Keratinocyte (primary cell): ENCODE measurements at regions not wholly inside any gene's neighbourhood (a gene's known extent, or its start where the extent isn't known, plus 50 kb on each side); places are given as distances from the start of the nearest gene placed in this dataset.

Experiments used
- DNase-seq: peaks from one replicate; pipeline ENCODE4 v3.0.0-alpha.2; 2011; ENCODE audit warnings: low read depth, missing footprints, low spot score
- FAIRE-seq: peaks from 2 replicates; lab custom pipeline; 2011; peaks lifted over from hg19 to GRCh38; lab: Jason Lieb, UNC
- H2AFZ ChIP-seq: 2 replicates; pipeline ENCODE4 v1.6.0; 2012; ENCODE audit warnings: low read length, control low read depth, inconsistent platforms; ENCODE audit not compliant: control insufficient read depth
- H3K27ac ChIP-seq: 2 replicates; pipeline ENCODE4 v1.5.1; 2011; ENCODE audit warnings: low read length; ENCODE audit not compliant: control insufficient read depth, insufficient read depth
- H3K27me3 ChIP-seq: 3 replicates; pipeline ENCODE4 v1.6.0; 2011; ENCODE audit warnings: low read length; ENCODE audit not compliant: control insufficient read depth, insufficient read depth; ENCODE audit errors: extremely low read depth
- H3K36me3 ChIP-seq, 2 experiments: 2 replicates in 1 of 2; 3 replicates in 1 of 2; pipeline ENCODE4 v1.5.1; 2011; ENCODE audit warnings: low read length in 2 of 2, mild to moderate bottlenecking in 1 of 2; ENCODE audit not compliant: control insufficient read depth in 2 of 2, insufficient read depth in 2 of 2; ENCODE audit errors: extremely low read depth in 1 of 2
- H3K4me1 ChIP-seq: 3 replicates; pipeline ENCODE4 v1.5.1; 2011; ENCODE audit warnings: low read length; ENCODE audit not compliant: control insufficient read depth, insufficient read depth; ENCODE audit errors: extremely low read depth
- H3K4me2 ChIP-seq: 3 replicates; pipeline ENCODE4 v1.6.0; 2011; ENCODE audit warnings: low read depth, low read length; ENCODE audit not compliant: control insufficient read depth, insufficient read depth; ENCODE audit errors: extremely low read depth
- H3K4me3 ChIP-seq, 3 experiments: fragments of 200-600 bp in 1 of 3; sonication (generic) in 1 of 3; 2 replicates in 2 of 3; 3 replicates in 1 of 3; pipeline ENCODE4 v1.5.1; 2011 to 2016; ENCODE audit warnings: low read length in 3 of 3, mild to moderate bottlenecking in 3 of 3, control low read depth in 2 of 3, inconsistent platforms in 1 of 3, low read depth in 1 of 3, mixed read lengths in 1 of 3, mixed run types in 1 of 3, moderate library complexity in 1 of 3; ENCODE audit not compliant: control insufficient read depth in 2 of 3, insufficient read depth in 2 of 3; ENCODE audit errors: extremely low read depth in 1 of 3
- H3K79me2 ChIP-seq: 2 replicates; pipeline ENCODE4 v1.6.0; 2012; ENCODE audit warnings: low read length; ENCODE audit not compliant: control insufficient read depth, insufficient read depth
- H3K9ac ChIP-seq: 3 replicates; pipeline ENCODE4 v1.6.0; 2011; ENCODE audit warnings: low read length; ENCODE audit not compliant: control insufficient read depth, insufficient read depth; ENCODE audit errors: extremely low read depth
- H3K9me1 ChIP-seq: 3 replicates; pipeline ENCODE4 v1.6.0; 2011; ENCODE audit warnings: low read length; ENCODE audit not compliant: control insufficient read depth, insufficient read depth; ENCODE audit errors: extremely low read depth
- H3K9me3 ChIP-seq: 2 replicates; pipeline ENCODE4 v1.5.1; 2012; ENCODE audit warnings: low read depth, low read length; ENCODE audit not compliant: control insufficient read depth
- H4K20me1 ChIP-seq: 3 replicates; pipeline ENCODE4 v1.6.0; 2011; ENCODE audit warnings: low read length; ENCODE audit not compliant: control insufficient read depth, insufficient read depth; ENCODE audit errors: extremely low read depth
- CTCF ChIP-seq, 3 experiments: IDR thresholded peaks in 1 of 3; conservative IDR thresholded peaks in 1 of 3; optimal IDR thresholded peaks in 1 of 3; 2 replicates in 2 of 3; 3 replicates in 1 of 3; pipeline versions ENCODE3 to v1.5.1; 2011; ENCODE audit warnings: low read length in 3 of 3, mild to moderate bottlenecking in 3 of 3, moderate library complexity in 2 of 3, control low read depth in 1 of 3, inconsistent platforms in 1 of 3; ENCODE audit not compliant: insufficient read depth in 2 of 3; ENCODE audit errors: extremely low read depth in 1 of 3
- EZH2 ChIP-seq: IDR thresholded peaks from one replicate; pipeline ENCODE4 v1.6.1; 2012; ENCODE audit warnings: inconsistent platforms, mild to moderate bottlenecking, low read length, moderate library complexity
- dilution Hi-C: fragments of 300-500 bp; cut with MboI; formaldehyde crosslinking; loops from one replicate; pipeline ENCODE4 v1.7.0; 2020; ENCODE audit warnings: low sequenced_read_pairs; ENCODE audit not compliant: extremely low pct_ligation_motif_present

- dilution Hi-C loops: no loop called here
Observed at GRCh38 chr13:72185776-72186175, 318.8 kb upstream of the DACH1 start.

GRCh38 chr13:72181661-72182060 is 314.7 kb upstream of the DACH1 start:
- Histone ChIP-seq H4K20me1 (no peaks in the 10 kb centered on the region), H3K27me3 (no peaks in the 10 kb centered on the region), H3K27ac (no peak overlapping the region), H3K36me3 (no peaks in the 10 kb centered on the region), H2AFZ (no peak overlapping the region), H3K4me3 (no peak overlapping the region), H3K9me1 (no peaks in the 10 kb centered on the region), H3K9me3 (no peaks in the 10 kb centered on the region), H3K4me2 (no peak overlapping the region), H3K79me2 (no peaks in the 10 kb centered on the region), H3K9ac (no peak overlapping the region), H3K4me1 (no peaks in the 10 kb centered on the region)
- no peak for DNase-seq
- TF ChIP-seq EZH2: no peak
- no peak for TF ChIP-seq CTCF (optimal IDR thresholded peaks at IDR 0.05 in 1 of 3, IDR thresholded peaks at IDR 0.05 in 1 of 3, conservative IDR thresholded peaks at IDR 0.05 in 1 of 3; ENCODE audit: extremely low read depth in 1 of 3, insufficient read depth in 2 of 3, low read length in 3 of 3)
- dilution Hi-C loops: no loop called here
- FAIRE-seq: no peak

More at GRCh38 chr13:72185776-72186175, 318.8 kb upstream of the DACH1 start:
- TF ChIP-seq CTCF (optimal IDR thresholded peaks at IDR 0.05 in 1 of 3, IDR thresholded peaks at IDR 0.05 in 1 of 3, conservative IDR thresholded peaks at IDR 0.05 in 1 of 3; ENCODE audit: extremely low read depth in 1 of 3, insufficient read depth in 2 of 3, low read length in 3 of 3): no peak
- no peak for TF ChIP-seq EZH2
- no peak overlapping the region for H3K4me3 ChIP-seq
- H3K9ac ChIP-seq: no peak overlapping the region
- no peak for FAIRE-seq
- H3K9me3 ChIP-seq: no peaks in the 10 kb centered on the region
- H3K4me2 ChIP-seq: no peak overlapping the region
- no peaks in the 10 kb centered on the region for H3K79me2 ChIP-seq
- H3K4me1 ChIP-seq: peaks cover 2% of the 10 kb centered on the region
- H3K36me3 ChIP-seq: no peaks in the 10 kb centered on the region
- no peaks in the 10 kb centered on the region for H3K9me1 ChIP-seq
- no peak for DNase-seq
- no peaks in the 10 kb centered on the region for H4K20me1 ChIP-seq
- H2AFZ ChIP-seq: no peak overlapping the region
- no peak overlapping the region for H3K27ac ChIP-seq
- H3K27me3 ChIP-seq: no peaks in the 10 kb centered on the region
